PC-3 (cell line): ENCODE measurements at regions not wholly inside any gene's neighbourhood (a gene's known extent, or its start where the extent isn't known, plus 50 kb on each side); places are given as distances from the start of the nearest gene placed in this dataset.

Experiments used
- CTCF ChIP-seq: fragments of 300-600 bp; sonication (generic); conservative IDR thresholded peaks from 2 replicates; pipeline ENCODE4 v1.5.1; 2017; ENCODE audit warnings: antibody characterized with exemption, low read depth, mild to moderate bottlenecking, low read length
- EZH2 ChIP-seq: fragments of 300-600 bp; sonication (generic); IDR thresholded peaks from one replicate; pipeline ENCODE4 v1.6.1; 2017; ENCODE audit warnings: antibody characterized with exemption, mild to moderate bottlenecking, low read length; ENCODE audit not compliant: unreplicated experiment

GRCh38 chr14:55841625-55842024 is 261.6 kb downstream of the KTN1 start:
- TF ChIP-seq CTCF = no peak
- no peak for TF ChIP-seq EZH2
